GM23338 (cell line): ENCODE measurements at regions not wholly inside any gene's neighbourhood (a gene's known extent, or its start where the extent isn't known, plus 50 kb on each side); places are given as distances from the start of the nearest gene placed in this dataset.
A peak's percentile ranks its signal among the peaks of the same experiment; 100 is the strongest.

Source experiments
- ATAC-seq: fragments of 200-7000 bp; cut with Tn5 transposase; 3 replicates; pipeline ENCODE4 v1.9.1; 2020
- DNase-seq: peaks from one replicate; pipeline ENCODE4 v3.0.0-alpha.2; 2015; ENCODE audit warnings: low spot score
- H2AFZ ChIP-seq: fragments of 200-600 bp; sonication (generic); 2 replicates; pipeline ENCODE4 v1.8.0; 2016; ENCODE audit warnings: antibody characterized with exemption, mild to moderate bottlenecking, moderate library complexity
- H3F3A ChIP-seq: fragments of 200-600 bp; sonication (generic); replicated peaks from 2 replicates; pipeline ENCODE4 v1.8.0; 2017; ENCODE audit warnings: antibody characterized with exemption, mixed run types, low read depth
- H3K27ac ChIP-seq: fragments of 200-600 bp; sonication (generic); 2 replicates; pipeline ENCODE4 v1.6.1; 2016; ENCODE audit warnings: low read depth
- H3K27me3 ChIP-seq: fragments of 200-600 bp; sonication (generic); 2 replicates; pipeline ENCODE4 v1.8.0; 2016; ENCODE audit warnings: mild to moderate bottlenecking, mixed run types, moderate library complexity; ENCODE audit not compliant: insufficient read depth
- H3K36me3 ChIP-seq: fragments of 200-600 bp; sonication (generic); 2 replicates; pipeline ENCODE4 v1.8.0; 2016; ENCODE audit warnings: mild to moderate bottlenecking; ENCODE audit not compliant: insufficient read depth
- H3K4me1 ChIP-seq: fragments of 200-600 bp; sonication (generic); 2 replicates; pipeline ENCODE4 v1.8.0; 2016; ENCODE audit warnings: mild to moderate bottlenecking, moderate library complexity; ENCODE audit not compliant: insufficient read depth
- H3K4me2 ChIP-seq: fragments of 200-600 bp; sonication (generic); 2 replicates; pipeline ENCODE4 v1.7.1; 2017; ENCODE audit warnings: mixed run types
- H3K4me3 ChIP-seq: fragments of 200-600 bp; sonication (generic); 2 replicates; pipeline ENCODE4 v1.6.1; 2016; ENCODE audit warnings: mixed run types
- H3K79me2 ChIP-seq: fragments of 200-600 bp; sonication (generic); replicated peaks from 2 replicates; pipeline ENCODE4 v1.8.0; 2017; ENCODE audit warnings: mild to moderate bottlenecking; ENCODE audit not compliant: insufficient read depth
- H3K9me2 ChIP-seq: fragments of 200-600 bp; sonication (generic); 2 replicates; pipeline ENCODE4 v1.8.0; 2017; ENCODE audit not compliant: insufficient read depth
- H4K20me1 ChIP-seq: fragments of 200-600 bp; sonication (generic); replicated peaks from 2 replicates; pipeline ENCODE4 v1.8.0; 2017; ENCODE audit warnings: mild to moderate bottlenecking; ENCODE audit not compliant: insufficient read depth
- H3K27ac Mint-ChIP-seq: 2 replicates; pipeline ENCODE4 v1.8.0; 2020; ENCODE audit warnings: inconsistent platforms, mild to moderate bottlenecking, moderate library complexity, mixed read lengths
- H3K27me3 Mint-ChIP-seq: 3 replicates; pipeline ENCODE4 v1.8.0; 2022; ENCODE audit warnings: low read depth, mild to moderate bottlenecking, moderate library complexity, mixed read lengths, inconsistent platforms; ENCODE audit not compliant: insufficient read depth, poor library complexity
- H3K36me3 Mint-ChIP-seq: 3 replicates; pipeline ENCODE4 v1.8.0; 2021; ENCODE audit warnings: low read depth, mild to moderate bottlenecking, inconsistent platforms, moderate library complexity, mixed read lengths
- H3K4me1 Mint-ChIP-seq: 3 replicates; pipeline ENCODE4 v1.8.0; 2020; ENCODE audit warnings: mild to moderate bottlenecking, inconsistent platforms, mixed read lengths
- H3K4me3 Mint-ChIP-seq: 3 replicates; pipeline ENCODE4 v1.8.0; 2021; ENCODE audit warnings: moderate library complexity, mild to moderate bottlenecking, inconsistent platforms, mixed read lengths
- H3K9me3 Mint-ChIP-seq: 3 replicates; pipeline ENCODE4 v1.8.0; 2020; ENCODE audit warnings: moderate library complexity, mild to moderate bottlenecking, inconsistent platforms, mixed read lengths
- CREB1 ChIP-seq: fragments of 250-450 bp; sonication (Bioruptor Pico); IDR thresholded peaks from 2 replicates; pipeline ENCODE4 v1.5.0; 2020; ENCODE audit warnings: low read depth, mild to moderate bottlenecking, moderate library complexity
- EZH2 ChIP-seq: fragments of 200-600 bp; sonication (generic); IDR thresholded peaks from one replicate; pipeline ENCODE4 v1.8.0; 2017; ENCODE audit warnings: antibody characterized with exemption, mild to moderate bottlenecking, low read depth; ENCODE audit not compliant: unreplicated experiment
- EZH2phosphoT487 ChIP-seq: fragments of 200-600 bp; sonication (generic); IDR thresholded peaks from one replicate; pipeline ENCODE4 v1.8.1; 2018; ENCODE audit warnings: antibody characterized with exemption; ENCODE audit not compliant: unreplicated experiment
- JUNB ChIP-seq: IDR thresholded peaks from one replicate; pipeline ENCODE4 v1.6.1; 2016; ENCODE audit warnings: antibody characterized with exemption; ENCODE audit not compliant: unreplicated experiment
- NANOG ChIP-seq: IDR thresholded peaks from 2 replicates; pipeline ENCODE4 v1.6.1; 2016; ENCODE audit warnings: antibody characterized with exemption, borderline replicate concordance
- POLR2AphosphoS5 ChIP-seq: IDR thresholded peaks from 2 replicates; pipeline ENCODE4 v1.6.1; 2016; ENCODE audit warnings: antibody characterized with exemption, low read depth
- STAT1 ChIP-seq: IDR thresholded peaks from one replicate; pipeline ENCODE4 v1.6.1; 2016; ENCODE audit warnings: antibody characterized with exemption; ENCODE audit not compliant: unreplicated experiment
- ZNF114 ChIP-seq: fragments of 250-450 bp; sonication (Bioruptor Pico); IDR thresholded peaks from 2 replicates; pipeline ENCODE4 v1.5.0; 2020; ENCODE audit warnings: mild to moderate bottlenecking, moderate library complexity
- ZNF331 ChIP-seq: fragments of 250-450 bp; sonication (Bioruptor Pico); IDR thresholded peaks from 2 replicates; pipeline ENCODE4 v1.5.0; 2020; ENCODE audit warnings: low read depth, mild to moderate bottlenecking, moderate library complexity
- TF ChIP-seq, protein P1 (sequence below): IDR thresholded peaks from 2 replicates; pipeline ENCODE4 v1.6.1; 2016; ENCODE audit warnings: antibody characterized with exemption
- TF ChIP-seq, protein P2 (sequence below): fragments of 250-450 bp; sonication (Bioruptor Pico); IDR thresholded peaks from 2 replicates; pipeline ENCODE4 v1.5.0; 2020; ENCODE audit warnings: mild to moderate bottlenecking, moderate library complexity

DNA sequence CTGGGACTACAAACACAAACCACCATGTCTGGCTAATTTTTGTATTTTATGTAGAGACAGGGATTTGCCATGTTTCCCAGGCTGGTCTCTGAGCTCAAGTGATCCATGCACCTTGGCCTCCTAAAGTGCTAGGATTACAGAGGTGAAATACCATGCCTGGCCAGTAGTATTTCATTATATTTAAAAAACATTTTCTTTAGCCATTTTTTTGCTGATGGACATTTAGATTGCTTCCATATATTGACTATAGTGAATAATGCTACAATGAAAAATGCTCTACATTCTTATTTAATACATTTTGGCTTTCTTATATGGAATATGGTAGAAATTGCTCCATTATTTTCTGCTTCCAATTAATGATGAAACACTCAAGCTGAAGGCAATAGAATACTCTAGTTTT is 1439.7 kb downstream of the FSTL5 start:
- no peaks in the 10 kb centered on the region for H3K27me3 ChIP-seq
- no peak for ATAC-seq
- H3K4me1 ChIP-seq = no peaks in the 10 kb centered on the region
- Mint-ChIP-seq H3K36me3 (no peaks in the 10 kb centered on the region), H3K27me3 (no peaks in the 10 kb centered on the region), H3K9me3 (no peaks in the 10 kb centered on the region), H3K4me3 (no peak overlapping the region), H3K4me1 (no peaks in the 10 kb centered on the region), H3K27ac (no peak overlapping the region)
- H3F3A ChIP-seq = no peaks in the 10 kb centered on the region
- no peak overlapping the region for H3K27ac ChIP-seq
- no peak for TF ChIP-seq EZH2
- TF ChIP-seq POLR2AphosphoS5 = no peak
- TF ChIP-seq EZH2phosphoT487 = no peak
- no peak for TF ChIP-seq NANOG
- no peak for TF ChIP-seq ZNF114
- TF ChIP-seq ZNF331 (CRISPR knock-in tag) = no peak
- TF ChIP-seq STAT1 = no peak
- no peak for TF ChIP-seq JUNB
- TF ChIP-seq, protein P1, sequence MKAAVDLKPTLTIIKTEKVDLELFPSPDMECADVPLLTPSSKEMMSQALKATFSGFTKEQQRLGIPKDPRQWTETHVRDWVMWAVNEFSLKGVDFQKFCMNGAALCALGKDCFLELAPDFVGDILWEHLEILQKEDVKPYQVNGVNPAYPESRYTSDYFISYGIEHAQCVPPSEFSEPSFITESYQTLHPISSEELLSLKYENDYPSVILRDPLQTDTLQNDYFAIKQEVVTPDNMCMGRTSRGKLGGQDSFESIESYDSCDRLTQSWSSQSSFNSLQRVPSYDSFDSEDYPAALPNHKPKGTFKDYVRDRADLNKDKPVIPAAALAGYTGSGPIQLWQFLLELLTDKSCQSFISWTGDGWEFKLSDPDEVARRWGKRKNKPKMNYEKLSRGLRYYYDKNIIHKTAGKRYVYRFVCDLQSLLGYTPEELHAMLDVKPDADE = no peak
- no peak for TF ChIP-seq CREB1 (CRISPR knock-in tag)
- TF ChIP-seq, protein P2, sequence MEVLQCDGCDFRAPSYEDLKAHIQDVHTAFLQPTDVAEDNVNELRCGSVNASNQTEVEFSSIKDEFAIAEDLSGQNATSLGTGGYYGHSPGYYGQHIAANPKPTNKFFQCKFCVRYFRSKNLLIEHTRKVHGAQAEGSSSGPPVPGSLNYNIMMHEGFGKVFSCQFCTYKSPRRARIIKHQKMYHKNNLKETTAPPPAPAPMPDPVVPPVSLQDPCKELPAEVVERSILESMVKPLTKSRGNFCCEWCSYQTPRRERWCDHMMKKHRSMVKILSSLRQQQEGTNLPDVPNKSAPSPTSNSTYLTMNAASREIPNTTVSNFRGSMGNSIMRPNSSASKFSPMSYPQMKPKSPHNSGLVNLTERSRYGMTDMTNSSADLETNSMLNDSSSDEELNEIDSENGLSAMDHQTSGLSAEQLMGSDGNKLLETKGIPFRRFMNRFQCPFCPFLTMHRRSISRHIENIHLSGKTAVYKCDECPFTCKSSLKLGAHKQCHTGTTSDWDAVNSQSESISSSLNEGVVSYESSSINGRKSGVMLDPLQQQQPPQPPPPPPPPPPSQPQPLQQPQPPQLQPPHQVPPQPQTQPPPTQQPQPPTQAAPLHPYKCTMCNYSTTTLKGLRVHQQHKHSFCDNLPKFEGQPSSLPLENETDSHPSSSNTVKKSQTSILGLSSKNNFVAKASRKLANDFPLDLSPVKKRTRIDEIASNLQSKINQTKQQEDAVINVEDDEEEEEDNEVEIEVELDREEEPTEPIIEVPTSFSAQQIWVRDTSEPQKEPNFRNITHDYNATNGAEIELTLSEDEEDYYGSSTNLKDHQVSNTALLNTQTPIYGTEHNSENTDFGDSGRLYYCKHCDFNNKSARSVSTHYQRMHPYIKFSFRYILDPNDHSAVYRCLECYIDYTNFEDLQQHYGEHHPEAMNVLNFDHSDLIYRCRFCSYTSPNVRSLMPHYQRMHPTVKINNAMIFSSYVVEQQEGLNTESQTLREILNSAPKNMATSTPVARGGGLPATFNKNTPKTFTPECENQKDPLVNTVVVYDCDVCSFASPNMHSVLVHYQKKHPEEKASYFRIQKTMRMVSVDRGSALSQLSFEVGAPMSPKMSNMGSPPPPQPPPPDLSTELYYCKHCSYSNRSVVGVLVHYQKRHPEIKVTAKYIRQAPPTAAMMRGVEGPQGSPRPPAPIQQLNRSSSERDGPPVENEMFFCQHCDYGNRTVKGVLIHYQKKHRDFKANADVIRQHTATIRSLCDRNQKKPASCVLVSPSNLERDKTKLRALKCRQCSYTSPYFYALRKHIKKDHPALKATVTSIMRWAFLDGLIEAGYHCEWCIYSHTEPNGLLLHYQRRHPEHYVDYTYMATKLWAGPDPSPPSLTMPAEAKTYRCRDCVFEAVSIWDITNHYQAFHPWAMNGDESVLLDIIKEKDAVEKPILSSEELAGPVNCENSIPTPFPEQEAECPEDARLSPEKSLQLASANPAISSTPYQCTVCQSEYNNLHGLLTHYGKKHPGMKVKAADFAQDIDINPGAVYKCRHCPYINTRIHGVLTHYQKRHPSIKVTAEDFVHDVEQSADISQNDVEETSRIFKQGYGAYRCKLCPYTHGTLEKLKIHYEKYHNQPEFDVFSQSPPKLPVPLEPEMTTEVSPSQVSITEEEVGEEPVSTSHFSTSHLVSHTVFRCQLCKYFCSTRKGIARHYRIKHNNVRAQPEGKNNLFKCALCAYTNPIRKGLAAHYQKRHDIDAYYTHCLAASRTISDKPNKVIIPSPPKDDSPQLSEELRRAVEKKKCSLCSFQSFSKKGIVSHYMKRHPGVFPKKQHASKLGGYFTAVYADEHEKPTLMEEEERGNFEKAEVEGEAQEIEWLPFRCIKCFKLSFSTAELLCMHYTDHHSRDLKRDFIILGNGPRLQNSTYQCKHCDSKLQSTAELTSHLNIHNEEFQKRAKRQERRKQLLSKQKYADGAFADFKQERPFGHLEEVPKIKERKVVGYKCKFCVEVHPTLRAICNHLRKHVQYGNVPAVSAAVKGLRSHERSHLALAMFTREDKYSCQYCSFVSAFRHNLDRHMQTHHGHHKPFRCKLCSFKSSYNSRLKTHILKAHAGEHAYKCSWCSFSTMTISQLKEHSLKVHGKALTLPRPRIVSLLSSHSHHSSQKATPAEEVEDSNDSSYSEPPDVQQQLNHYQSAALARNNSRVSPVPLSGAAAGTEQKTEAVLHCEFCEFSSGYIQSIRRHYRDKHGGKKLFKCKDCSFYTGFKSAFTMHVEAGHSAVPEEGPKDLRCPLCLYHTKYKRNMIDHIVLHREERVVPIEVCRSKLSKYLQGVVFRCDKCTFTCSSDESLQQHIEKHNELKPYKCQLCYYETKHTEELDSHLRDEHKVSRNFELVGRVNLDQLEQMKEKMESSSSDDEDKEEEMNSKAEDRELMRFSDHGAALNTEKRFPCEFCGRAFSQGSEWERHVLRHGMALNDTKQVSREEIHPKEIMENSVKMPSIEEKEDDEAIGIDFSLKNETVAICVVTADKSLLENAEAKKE (CRISPR knock-in tag) = no peak
- no peaks in the 10 kb centered on the region for H3K9me2 ChIP-seq
- H3K79me2 ChIP-seq = no peaks in the 10 kb centered on the region
- no peak overlapping the region for H3K4me2 ChIP-seq
- no peak overlapping the region for H3K4me3 ChIP-seq
- no peaks in the 10 kb centered on the region for H3K36me3 ChIP-seq
- no peaks in the 10 kb centered on the region for H4K20me1 ChIP-seq
- peak; percentile 7 for DNase-seq
- no peak overlapping the region for H2AFZ ChIP-seq
